ENCODE measurements at regions not wholly inside any gene's neighbourhood (a gene's known extent, or its start where the extent isn't known, plus 50 kb on each side); places are given as distances from the start of the nearest gene placed in this dataset.

- Histone ChIP-seq H4K20me1 (ENCODE audit: insufficient read depth) (no peaks in the 10 kb centered on the region), H3K79me2 (ENCODE audit: insufficient read depth) (no peaks in the 10 kb centered on the region), H3K4me3 (no peak overlapping the region), H3K9me3 (ENCODE audit: low read depth) (no peaks in the 10 kb centered on the region), H3K27ac (no peak overlapping the region), H3F3A (ENCODE audit: insufficient read depth) (no peaks in the 10 kb centered on the region), H3K4me2 (ENCODE audit: unreplicated experiment) (no peak overlapping the region), H3K9me2 (ENCODE audit: insufficient read depth) (no peaks in the 10 kb centered on the region), H3K36me3 (ENCODE audit: low read depth) (no peaks in the 10 kb centered on the region), H3K9ac (no peak overlapping the region), H3K27me3 (replicated peaks; ENCODE audit: insufficient read depth) (no peaks in the 10 kb centered on the region), H3K4me1 (ENCODE audit: insufficient read depth) (no peaks in the 10 kb centered on the region), H2AFZ (no peak overlapping the region)
- DNase-seq, result peak; percentile 4
- WGBS, 2 experiments (ENCODE audit: low coverage in 1 of 2, low lambda C conversion rate in 2 of 2, missing lambda C conversion rate in 2 of 2), result 39 to 46% methylated on average over 4 of the region's 4 CpGs
- TF ChIP-seq EZH2 (IDR thresholded peaks at IDR 0.05; ENCODE audit: insufficient read depth, poor library complexity, severe bottlenecking), result no peak
- TF ChIP-seq EZH2phosphoT487 (IDR thresholded peaks at IDR 0.05; ENCODE audit: insufficient read depth, low read depth), result no peak
- in situ Hi-C loops (cut with MboI), result loop anchor here (25.0 kb wide), 1 partner anchor 562 kb away; no protein-coding TSS in a partner anchor
These were observed 151.0 kb downstream of the GPBP1 start for GRCh38 chr5:57324861-57325260.

DNA sequence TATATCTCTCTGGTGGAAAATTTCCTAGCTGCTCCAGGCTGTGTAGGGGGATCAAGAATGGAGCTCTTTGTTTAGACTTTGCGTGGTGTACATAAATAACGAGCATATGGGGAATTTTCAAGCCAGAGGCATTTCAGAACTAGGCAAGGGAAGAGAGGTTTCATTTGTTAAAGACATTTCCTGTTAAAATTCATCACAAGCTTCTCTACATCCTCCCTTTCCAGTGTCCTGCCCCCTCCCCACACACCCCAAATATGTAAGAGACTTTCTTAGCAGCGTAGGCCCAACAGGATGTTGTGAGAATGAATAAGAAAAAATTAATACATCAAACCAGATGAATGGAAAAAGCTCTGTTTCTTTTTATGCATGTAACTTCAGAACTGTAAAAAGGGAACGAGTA is 150.3 kb downstream of the GPBP1 start:
- H2AFZ ChIP-seq, result no peak overlapping the region
- no peaks in the 10 kb centered on the region for H3K9me2 ChIP-seq (ENCODE audit: insufficient read depth)
- 68 to 74% methylated on average over 4 of the region's 4 CpGs for WGBS, 2 experiments (ENCODE audit: low coverage in 1 of 2, low lambda C conversion rate in 2 of 2, missing lambda C conversion rate in 2 of 2)
- H3K4me2 ChIP-seq (ENCODE audit: unreplicated experiment), result no peak overlapping the region
- no peaks in the 10 kb centered on the region for H3K36me3 ChIP-seq (ENCODE audit: low read depth)
- H3K27ac ChIP-seq, result no peak overlapping the region
- H3K9me3 ChIP-seq (ENCODE audit: low read depth), result no peaks in the 10 kb centered on the region
- no peaks in the 10 kb centered on the region for H4K20me1 ChIP-seq (ENCODE audit: insufficient read depth)
- no peaks in the 10 kb centered on the region for H3K4me1 ChIP-seq (ENCODE audit: insufficient read depth)
- in situ Hi-C loops (cut with MboI), result loop anchor here (25.0 kb wide), 1 partner anchor 563 kb away; no protein-coding TSS in a partner anchor
- no peak for TF ChIP-seq EZH2 (IDR thresholded peaks at IDR 0.05; ENCODE audit: insufficient read depth, poor library complexity, severe bottlenecking)
- TF ChIP-seq EZH2phosphoT487 (IDR thresholded peaks at IDR 0.05; ENCODE audit: insufficient read depth, low read depth), result no peak
- no peaks in the 10 kb centered on the region for H3K27me3 ChIP-seq (replicated peaks; ENCODE audit: insufficient read depth)
- no peaks in the 10 kb centered on the region for H3K79me2 ChIP-seq (ENCODE audit: insufficient read depth)
- H3K9ac ChIP-seq, result no peak overlapping the region
- no peaks in the 10 kb centered on the region for H3F3A ChIP-seq (ENCODE audit: insufficient read depth)
- no peak for DNase-seq
- no peak overlapping the region for H3K4me3 ChIP-seq

DNA sequence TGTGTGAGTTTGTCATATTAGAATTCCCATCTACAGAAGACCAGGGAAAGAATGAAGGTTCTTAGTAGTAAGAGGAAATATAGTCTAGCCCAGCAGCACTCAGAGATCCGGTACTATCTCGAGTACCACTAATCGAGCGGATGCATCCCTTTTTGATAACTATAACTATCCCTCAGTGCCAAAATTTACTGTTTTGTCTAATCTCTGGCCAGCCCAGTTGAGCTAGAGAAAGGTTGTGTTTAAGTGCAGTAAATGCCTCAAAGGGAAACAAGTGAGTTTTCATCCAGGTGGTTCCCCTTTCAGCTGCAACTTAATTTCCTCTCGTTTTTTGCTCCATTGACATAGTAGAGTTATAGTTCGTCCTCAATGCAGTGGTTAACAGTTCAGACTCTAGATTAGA is 146.7 kb downstream of the GPBP1 start:
- H3K4me2 ChIP-seq (ENCODE audit: unreplicated experiment), result no peak overlapping the region
- WGBS, 2 experiments (ENCODE audit: low coverage in 1 of 2, low lambda C conversion rate in 2 of 2, missing lambda C conversion rate in 2 of 2), result 71 to 79% methylated on average over 6 of the region's 6 CpGs
- no peaks in the 10 kb centered on the region for H3K9me2 ChIP-seq (ENCODE audit: insufficient read depth)
- no peak overlapping the region for H3K9ac ChIP-seq
- peaks cover 6% of the 10 kb centered on the region; the same call in 1 of the 2 replicates for H3K4me1 ChIP-seq (ENCODE audit: insufficient read depth)
- no peaks in the 10 kb centered on the region for H3K36me3 ChIP-seq (ENCODE audit: low read depth)
- no peak overlapping the region for H3K27ac ChIP-seq
- no peaks in the 10 kb centered on the region for H3K79me2 ChIP-seq (ENCODE audit: insufficient read depth)
- H3K9me3 ChIP-seq (ENCODE audit: low read depth), result no peaks in the 10 kb centered on the region
- no peak overlapping the region for H2AFZ ChIP-seq
- in situ Hi-C loops (cut with MboI), result loop anchor here (25.0 kb wide), 1 partner anchor 567 kb away; no protein-coding TSS in a partner anchor
- H3K27me3 ChIP-seq (replicated peaks; ENCODE audit: insufficient read depth), result no peaks in the 10 kb centered on the region
- TF ChIP-seq EZH2 (IDR thresholded peaks at IDR 0.05; ENCODE audit: insufficient read depth, poor library complexity, severe bottlenecking) (no peak), EZH2phosphoT487 (IDR thresholded peaks at IDR 0.05; ENCODE audit: insufficient read depth, low read depth) (no peak)
- DNase-seq, result no peak
- H3F3A ChIP-seq (ENCODE audit: insufficient read depth), result no peaks in the 10 kb centered on the region
- H3K4me3 ChIP-seq, result no peak overlapping the region
- H4K20me1 ChIP-seq (ENCODE audit: insufficient read depth), result no peaks in the 10 kb centered on the region

- TF ChIP-seq EZH2phosphoT487 (IDR thresholded peaks at IDR 0.05; ENCODE audit: insufficient read depth, low read depth) (no peak), EZH2 (IDR thresholded peaks at IDR 0.05; ENCODE audit: insufficient read depth, poor library complexity, severe bottlenecking) (no peak)
- H3K4me1 ChIP-seq (ENCODE audit: insufficient read depth), result peaks cover 6% of the 10 kb centered on the region; the same call in 1 of the 2 replicates
- H3K4me2 ChIP-seq (ENCODE audit: unreplicated experiment), result no peak overlapping the region
- no peak overlapping the region for H2AFZ ChIP-seq
- H3K79me2 ChIP-seq (ENCODE audit: insufficient read depth), result no peaks in the 10 kb centered on the region
- no peak overlapping the region for H3K27ac ChIP-seq
- no peak for DNase-seq
- no peak overlapping the region for H3K9ac ChIP-seq
- H3K36me3 ChIP-seq (ENCODE audit: low read depth), result no peaks in the 10 kb centered on the region
- H3K27me3 ChIP-seq (replicated peaks; ENCODE audit: insufficient read depth), result no peaks in the 10 kb centered on the region
- H3K9me2 ChIP-seq (ENCODE audit: insufficient read depth), result no peaks in the 10 kb centered on the region
- 76 to 79% methylated on average over 4 of the region's 4 CpGs for WGBS, 2 experiments (ENCODE audit: low coverage in 1 of 2, low lambda C conversion rate in 2 of 2, missing lambda C conversion rate in 2 of 2)
- H3K4me3 ChIP-seq, result no peak overlapping the region
- no peaks in the 10 kb centered on the region for H4K20me1 ChIP-seq (ENCODE audit: insufficient read depth)
- no peaks in the 10 kb centered on the region for H3F3A ChIP-seq (ENCODE audit: insufficient read depth)
- H3K9me3 ChIP-seq (ENCODE audit: low read depth), result no peaks in the 10 kb centered on the region
- in situ Hi-C loops (cut with MboI), result loop anchor here (25.0 kb wide), 1 partner anchor 568 kb away; no protein-coding TSS in a partner anchor
These were observed 145.8 kb downstream of the GPBP1 start for GRCh38 chr5:57319628-57320027.

All from GM23248 (cell line).